DMS79 treated with DMSO at 0.1 percent for 48 hours (cell line): ENCODE measurements at regions not wholly inside any gene's neighbourhood (a gene's known extent, or its start where the extent isn't known, plus 50 kb on each side); places are given as distances from the start of the nearest gene placed in this dataset.
"Not testable (repeated sequence)": the region's sequence is repeated elsewhere in the genome, so short reads cannot be mapped to it uniquely, and the experiment has no call there.

ENCODE experiments used
- DNase-seq: peaks from one replicate; lab custom pipeline; 2025; lab: John Stamatoyannopoulos, UW

- no peak for DNase-seq
Measured at GRCh38 chr5:99589424-99589823, 660.6 kb upstream of the CHD1 start.

- no peak for DNase-seq
Measured at GRCh38 chr5:99587983-99588382, 659.2 kb upstream of the CHD1 start.

GRCh38 chr5:99586878-99587277 lies 658.1 kb upstream of the CHD1 start:
- DNase-seq: no peak

- DNase-seq: not testable (repeated sequence)
Measured at GRCh38 chr5:99581204-99581603, 652.4 kb upstream of the CHD1 start.

- not testable (repeated sequence) for DNase-seq
Measured at GRCh38 chr5:99562937-99563627, 634.3 kb upstream of the CHD1 start.

GRCh38 chr5:99553211-99553810 lies 624.5 kb upstream of the CHD1 start:
- no peak for DNase-seq

GRCh38 chr5:99544356-99544755 lies 615.5 kb upstream of the CHD1 start:
- no peak for DNase-seq

GRCh38 chr5:99543841-99544240 lies 615.0 kb upstream of the CHD1 start:
- DNase-seq: no peak

GRCh38 chr5:99534241-99534640 lies 605.4 kb upstream of the CHD1 start:
- not testable (repeated sequence) for DNase-seq

GRCh38 chr5:99521666-99522065 lies 592.9 kb upstream of the CHD1 start:
- not testable (repeated sequence) for DNase-seq

- peak; percentile 10 for DNase-seq
Measured at GRCh38 chr5:99515864-99516490, 587.2 kb upstream of the CHD1 start.

- not testable (repeated sequence) for DNase-seq
Measured at GRCh38 chr5:99510237-99510866, 581.5 kb upstream of the CHD1 start.

GRCh38 chr5:99509064-99509463 lies 580.3 kb upstream of the CHD1 start:
- not testable (repeated sequence) for DNase-seq

GRCh38 chr5:99495456-99495855 lies 566.6 kb upstream of the CHD1 start:
- not testable (repeated sequence) for DNase-seq

GRCh38 chr5:99478450-99478849 lies 549.6 kb upstream of the CHD1 start:
- DNase-seq: not testable (repeated sequence)

- not testable (repeated sequence) for DNase-seq
Measured at GRCh38 chr5:99473328-99473727, 544.5 kb upstream of the CHD1 start.

- DNase-seq: not testable (repeated sequence)
Measured at GRCh38 chr5:99471726-99472125, 542.9 kb upstream of the CHD1 start.

GRCh38 chr5:99471178-99471577 lies 542.4 kb upstream of the CHD1 start:
- not testable (repeated sequence) for DNase-seq

GRCh38 chr5:99470636-99471035 lies 541.8 kb upstream of the CHD1 start:
- DNase-seq: not testable (repeated sequence)

GRCh38 chr5:99460701-99461100 lies 531.9 kb upstream of the CHD1 start:
- no peak for DNase-seq

- DNase-seq: no peak
Measured at GRCh38 chr5:99453196-99453595, 524.4 kb upstream of the CHD1 start.

- peak; percentile 80 for DNase-seq
Measured at GRCh38 chr5:99449786-99450185, 521.0 kb upstream of the CHD1 start.

- DNase-seq: no peak
Measured at GRCh38 chr5:99445805-99446204, 517.0 kb upstream of the CHD1 start.
